Hematopoietic multipotent progenitor cell treated with erythropoietin and hydrocortisone succinate and interleukin-3 and kit ligand, for 4 days (in vitro differentiated cells): ENCODE measurements at regions not wholly inside any gene's neighbourhood (a gene's known extent, or its start where the extent isn't known, plus 50 kb on each side); places are given as distances from the start of the nearest gene placed in this dataset.
A peak's percentile ranks its signal among the peaks of the same experiment; 100 is the strongest.
"Not testable (repeated sequence)": the region's sequence is repeated elsewhere in the genome, so short reads cannot be mapped to it uniquely, and the experiment has no call there.

Experiments
- DNase-seq: peaks from one replicate; pipeline ENCODE4 v3.0.0-alpha.2; 2015

DNA sequence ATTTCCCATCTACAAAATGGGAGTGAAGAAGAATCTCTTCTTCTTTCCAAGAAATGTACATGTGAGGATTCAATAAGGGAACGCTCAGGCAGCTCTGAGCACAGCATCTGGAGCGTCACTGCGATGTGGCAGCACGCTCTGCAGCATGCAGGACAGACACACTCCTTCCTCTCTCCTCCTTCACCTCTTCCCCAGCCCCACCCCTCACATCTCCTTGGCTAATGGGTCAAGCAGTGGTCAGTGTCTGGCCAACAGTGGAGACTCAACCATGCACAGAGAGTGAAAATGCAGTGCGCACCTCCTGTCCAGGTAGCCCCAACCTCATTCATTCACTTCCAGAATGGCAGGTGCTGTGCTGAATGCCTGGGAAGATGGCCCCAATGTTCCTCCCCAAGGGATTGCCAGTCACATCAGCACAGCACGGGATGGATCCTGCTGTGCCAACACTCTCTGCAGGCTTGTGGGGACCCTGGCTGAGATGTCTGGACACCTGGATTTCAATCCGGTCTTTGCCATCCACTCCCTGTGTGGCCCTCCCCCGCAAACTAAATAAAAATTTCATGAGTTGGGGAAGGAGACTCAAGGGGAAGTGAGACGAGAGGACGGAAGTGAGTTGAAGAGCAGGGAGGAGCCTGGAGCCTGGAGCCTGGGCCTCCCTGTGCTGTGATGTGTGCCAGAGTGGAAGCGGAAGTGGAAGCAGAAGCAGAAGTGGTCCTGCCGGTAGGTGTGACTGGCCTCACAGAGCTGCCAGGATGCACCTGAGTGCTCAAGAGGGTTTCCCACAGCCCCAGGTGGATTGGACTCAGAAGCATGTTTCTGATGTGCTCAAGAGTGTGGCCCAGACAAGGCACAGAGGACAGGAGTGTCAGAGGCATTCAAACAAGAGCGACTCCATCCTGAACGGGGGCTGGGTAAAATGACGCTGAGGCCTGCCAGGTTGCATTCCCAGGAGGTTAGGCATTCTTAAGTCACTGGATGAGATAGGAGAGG, 163.9 kb downstream of the SMAD6 start:
- DNase-seq, result peak; percentile 54

DNA sequence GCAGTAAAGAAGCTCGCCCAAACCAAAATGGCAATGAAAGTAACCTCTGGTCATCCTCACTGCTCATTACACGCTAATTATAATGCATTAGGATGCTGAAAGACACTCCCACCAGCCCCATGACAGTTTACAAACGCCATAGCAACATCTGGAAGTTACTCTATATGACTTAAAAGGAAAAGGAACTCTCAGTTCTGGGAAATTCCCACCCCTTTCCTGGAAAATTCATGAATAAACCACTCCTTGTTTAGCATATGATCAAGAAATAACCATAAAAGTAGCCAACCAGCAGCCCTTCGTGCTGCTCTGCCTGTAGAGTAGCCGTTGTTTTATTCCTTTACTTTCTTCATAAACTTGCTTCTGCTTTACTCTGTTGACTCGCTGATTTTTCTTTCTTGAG, 164.6 kb downstream of the SMAD6 start:
- DNase-seq, result no peak

DNA sequence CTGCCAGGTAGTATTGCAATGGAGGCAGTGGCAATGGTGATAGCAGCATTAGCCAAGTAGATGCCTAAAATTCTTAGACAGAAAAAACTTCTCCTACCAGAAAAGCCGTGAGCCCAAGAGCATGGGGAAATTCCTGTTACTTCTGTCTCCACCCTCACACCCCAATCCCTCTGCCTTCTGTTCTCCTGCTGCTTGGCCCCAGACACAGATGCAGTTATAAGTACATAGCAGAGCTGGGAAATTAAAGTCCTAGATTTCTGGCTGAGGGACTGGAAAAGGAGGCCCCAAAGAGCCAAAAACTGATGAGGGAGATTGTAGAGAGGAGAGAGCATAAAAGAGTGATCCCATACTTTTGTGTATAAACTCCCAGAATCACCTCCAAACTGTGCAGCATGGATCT, 166.9 kb downstream of the SMAD6 start:
- no peak for DNase-seq

DNA sequence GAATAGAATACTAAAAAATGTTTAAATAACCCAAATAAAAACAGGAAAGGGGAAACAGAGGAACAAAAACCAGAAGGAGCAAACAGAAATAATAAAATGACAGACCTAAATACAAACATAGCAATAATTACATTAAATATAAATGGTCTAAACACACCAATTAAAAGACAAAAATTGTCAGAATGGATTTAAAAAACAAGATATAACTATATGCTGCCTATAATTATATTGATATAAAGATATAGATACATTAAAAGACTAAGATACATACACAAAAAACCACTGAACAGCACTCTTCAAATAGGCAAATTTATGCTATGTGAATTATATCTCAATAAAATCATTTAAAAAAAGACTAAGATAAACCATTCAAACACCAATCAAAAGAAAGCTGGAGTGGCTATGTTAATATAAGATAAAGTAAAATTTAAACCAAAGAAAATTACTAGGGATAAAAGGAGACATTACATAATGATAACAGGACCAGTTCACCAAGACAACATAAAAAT, 168.9 kb downstream of the SMAD6 start:
- no peak for DNase-seq

DNA sequence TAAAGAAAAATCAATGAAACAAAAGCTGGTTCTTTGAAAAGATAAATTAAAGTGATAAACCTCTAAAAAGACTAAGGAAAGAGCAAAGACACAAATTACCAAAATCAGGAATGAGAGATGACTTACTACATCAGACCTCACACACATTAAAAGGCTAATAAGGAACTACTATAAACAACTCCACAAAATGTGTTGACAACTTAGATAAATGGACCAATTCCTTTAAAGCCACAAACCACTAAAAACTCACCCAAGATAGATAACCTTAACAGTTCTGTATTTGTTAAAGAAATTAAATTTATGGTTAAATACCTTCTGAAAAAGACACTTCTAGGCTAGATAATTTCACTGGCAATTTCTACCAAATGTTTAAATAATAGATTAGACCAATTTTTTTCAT, 170.4 kb downstream of the SMAD6 start:
- peak; percentile 48 for DNase-seq

DNA sequence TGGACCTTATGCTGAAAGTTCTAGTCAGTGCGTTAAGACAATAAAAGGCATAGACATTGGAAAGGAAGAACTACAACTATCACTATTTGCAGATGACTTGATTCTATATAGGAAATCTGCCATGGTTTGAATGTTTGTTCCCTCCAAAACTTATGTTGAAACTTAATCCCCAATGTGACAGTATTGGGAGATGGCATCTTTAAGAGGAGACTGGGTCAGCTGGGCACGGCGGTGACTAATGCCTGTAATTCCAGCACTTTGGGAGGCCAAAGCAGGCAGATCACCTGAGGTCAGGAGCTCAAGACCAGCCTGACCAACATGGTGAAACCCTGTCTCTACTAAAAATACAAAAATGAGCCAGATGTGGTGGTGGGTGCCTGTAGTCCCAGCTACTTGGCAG, 171.3 kb downstream of the SMAD6 start:
- DNase-seq, result not testable (repeated sequence)

DNA sequence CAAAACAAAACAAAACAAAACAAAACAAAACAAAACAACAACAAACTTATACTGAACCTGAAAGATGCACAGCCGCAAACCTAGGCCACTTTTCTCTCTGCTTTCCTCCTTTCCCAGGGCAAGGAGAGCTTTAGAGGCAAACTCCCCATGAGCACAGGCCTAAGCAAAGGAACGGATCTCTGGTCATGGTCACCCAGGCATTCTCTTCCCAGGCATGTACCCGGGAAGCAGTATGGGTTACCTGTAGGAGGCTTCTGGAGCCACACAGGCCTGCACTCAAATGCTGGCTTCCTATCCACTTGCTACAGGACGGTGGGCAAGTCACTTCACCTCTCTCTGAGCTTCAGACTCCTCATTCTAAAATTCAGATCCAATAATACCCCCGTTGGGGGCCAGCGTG, 171.8 kb downstream of the SMAD6 start:
- DNase-seq, result no peak

DNA sequence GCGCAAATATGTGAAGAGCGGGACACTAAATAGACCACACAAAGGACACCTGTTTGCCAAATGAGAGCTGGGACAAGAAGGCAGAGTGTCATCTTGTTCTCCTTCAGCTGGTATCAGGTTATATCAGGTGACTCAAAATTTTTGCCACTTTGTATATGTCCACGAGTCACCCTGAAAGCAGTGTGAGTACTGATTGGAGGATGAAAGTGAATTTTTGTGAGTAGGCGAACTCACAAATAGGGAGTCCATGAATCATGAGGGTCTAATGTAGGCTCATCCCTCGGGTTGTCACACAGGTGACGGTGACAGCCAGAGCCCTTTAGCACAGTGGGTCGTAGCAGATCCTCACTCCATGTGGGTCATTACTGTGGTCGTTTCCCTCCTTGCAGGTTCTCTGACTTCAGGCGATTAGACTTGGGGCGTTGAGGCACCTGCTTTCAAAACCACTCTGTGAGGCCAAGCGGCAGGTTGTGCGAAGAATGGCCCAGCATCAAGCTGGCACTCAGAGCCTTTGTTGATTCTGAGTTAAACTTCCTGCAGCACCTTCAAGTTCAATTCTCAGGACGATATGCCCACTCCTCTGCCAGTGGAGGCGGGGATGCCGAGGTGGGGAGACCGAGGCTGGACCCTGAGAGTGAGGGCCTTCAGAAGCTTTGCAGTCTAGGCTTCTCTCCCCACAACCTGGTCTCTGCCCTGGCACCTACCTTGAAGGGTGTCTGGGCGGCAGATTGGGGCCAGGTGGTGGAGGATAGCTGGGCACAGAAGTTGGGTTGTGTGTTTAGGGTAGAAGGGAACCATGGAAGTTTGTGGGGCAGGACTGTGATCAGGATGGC, 173.8 kb downstream of the SMAD6 start:
- DNase-seq, result no peak

DNA sequence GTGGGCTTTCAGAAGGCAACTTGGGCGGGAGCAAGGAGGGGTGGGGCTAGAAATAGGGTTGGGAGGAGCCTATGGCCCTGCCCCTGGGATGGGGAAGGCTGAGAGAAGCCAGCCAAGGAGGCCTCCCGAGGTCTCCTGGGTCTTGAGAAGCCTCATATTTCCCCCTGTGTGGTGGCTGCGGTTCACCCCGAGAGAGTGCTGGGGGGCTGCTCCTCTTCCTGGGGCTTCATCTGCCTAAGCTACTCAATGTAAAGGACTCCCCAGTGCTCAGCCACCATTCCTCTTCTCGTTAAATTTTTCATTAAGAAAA, 174.3 kb downstream of the SMAD6 start:
- DNase-seq, result no peak

DNA sequence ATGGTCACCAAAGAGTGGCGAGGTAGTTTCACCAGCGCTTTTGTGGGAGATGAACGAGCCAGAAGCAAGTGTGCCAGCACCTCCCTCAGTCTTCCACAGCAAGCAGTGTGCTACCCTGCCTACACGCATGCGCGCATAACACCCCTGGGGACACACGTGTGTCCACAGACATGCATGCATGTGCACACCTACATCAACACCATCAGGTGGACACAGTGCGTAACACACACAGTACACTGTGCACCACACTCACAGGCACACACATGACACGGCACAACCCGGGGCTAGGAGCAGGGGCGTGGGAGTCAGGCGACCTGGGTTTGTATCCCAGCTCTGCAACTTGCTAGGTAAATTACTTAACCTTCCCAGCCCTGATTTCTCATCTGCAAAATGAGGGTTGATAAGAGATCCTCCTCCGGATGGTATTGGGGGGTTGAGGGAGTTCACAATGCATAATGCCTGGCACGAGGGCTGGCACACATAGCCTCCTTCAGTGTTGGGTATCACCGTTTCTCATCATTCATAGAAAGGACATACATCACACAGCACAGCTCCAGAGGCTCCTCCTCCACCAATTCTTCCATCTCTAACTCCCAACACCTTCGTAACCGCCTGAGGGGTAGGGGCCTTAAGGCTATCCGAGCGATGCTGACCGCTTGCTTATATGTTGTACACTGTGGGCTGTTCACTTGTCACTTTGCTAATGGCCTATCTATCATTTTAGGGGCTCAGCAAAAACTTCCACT, 174.9 kb downstream of the SMAD6 start:
- no peak for DNase-seq

DNA sequence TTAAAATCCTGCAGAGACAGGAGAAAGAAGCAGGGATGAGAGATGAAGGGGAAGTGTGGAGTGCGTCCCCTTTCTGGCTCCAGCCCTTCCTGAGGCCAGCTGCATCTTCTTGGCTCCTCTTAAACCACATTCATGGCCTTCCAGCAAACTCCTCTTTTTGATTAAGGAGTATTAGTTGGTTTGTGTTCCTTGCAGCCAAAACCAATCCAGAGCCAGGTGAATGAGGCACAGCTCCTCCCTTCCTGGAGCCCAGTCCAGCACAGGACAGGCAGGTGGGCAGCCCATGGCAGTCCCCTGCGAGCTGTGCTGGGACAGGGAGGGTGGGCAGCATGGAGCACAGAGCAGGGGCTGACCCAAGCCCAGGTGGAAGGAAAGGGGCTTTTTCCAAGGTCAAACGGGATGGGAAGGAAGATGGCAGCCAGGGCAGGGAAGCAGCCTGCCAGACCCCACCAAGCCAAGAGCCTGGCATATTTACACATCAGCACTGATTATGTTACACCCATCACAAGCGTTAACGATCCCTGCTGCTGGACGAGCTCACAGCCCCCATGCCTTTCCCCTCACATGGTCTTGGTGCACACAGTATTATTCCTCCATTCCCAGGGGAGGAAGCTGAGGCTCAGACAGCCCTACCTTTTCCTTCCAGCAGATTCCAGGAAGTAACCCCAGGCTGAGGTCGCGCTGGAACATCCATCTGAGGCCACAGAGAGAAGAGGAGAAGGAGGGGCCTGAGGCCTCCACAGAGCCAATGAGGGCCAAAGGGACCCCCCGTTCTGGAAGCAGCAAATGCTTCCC, 175.6 kb downstream of the SMAD6 start:
- DNase-seq, result no peak

DNA sequence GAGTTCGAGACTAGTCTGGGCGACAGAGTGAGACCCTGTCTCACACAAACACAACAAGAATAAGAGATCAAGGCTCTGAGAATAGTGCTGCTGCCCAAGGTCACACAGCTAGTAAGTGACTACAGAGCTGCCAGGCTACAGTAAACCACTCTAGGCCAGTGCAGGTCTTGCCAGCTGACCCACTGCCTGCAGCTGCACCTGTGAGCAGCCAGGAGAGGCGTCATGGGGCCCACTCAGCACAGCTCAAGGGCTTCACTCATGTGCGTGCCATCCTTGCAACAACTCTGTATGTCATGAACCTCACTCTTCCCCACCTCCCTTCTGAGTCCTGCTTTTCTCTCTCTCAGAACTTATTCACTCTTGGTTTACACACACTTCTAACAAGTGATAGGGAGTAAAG, 176.7 kb downstream of the SMAD6 start:
- no peak for DNase-seq

DNA sequence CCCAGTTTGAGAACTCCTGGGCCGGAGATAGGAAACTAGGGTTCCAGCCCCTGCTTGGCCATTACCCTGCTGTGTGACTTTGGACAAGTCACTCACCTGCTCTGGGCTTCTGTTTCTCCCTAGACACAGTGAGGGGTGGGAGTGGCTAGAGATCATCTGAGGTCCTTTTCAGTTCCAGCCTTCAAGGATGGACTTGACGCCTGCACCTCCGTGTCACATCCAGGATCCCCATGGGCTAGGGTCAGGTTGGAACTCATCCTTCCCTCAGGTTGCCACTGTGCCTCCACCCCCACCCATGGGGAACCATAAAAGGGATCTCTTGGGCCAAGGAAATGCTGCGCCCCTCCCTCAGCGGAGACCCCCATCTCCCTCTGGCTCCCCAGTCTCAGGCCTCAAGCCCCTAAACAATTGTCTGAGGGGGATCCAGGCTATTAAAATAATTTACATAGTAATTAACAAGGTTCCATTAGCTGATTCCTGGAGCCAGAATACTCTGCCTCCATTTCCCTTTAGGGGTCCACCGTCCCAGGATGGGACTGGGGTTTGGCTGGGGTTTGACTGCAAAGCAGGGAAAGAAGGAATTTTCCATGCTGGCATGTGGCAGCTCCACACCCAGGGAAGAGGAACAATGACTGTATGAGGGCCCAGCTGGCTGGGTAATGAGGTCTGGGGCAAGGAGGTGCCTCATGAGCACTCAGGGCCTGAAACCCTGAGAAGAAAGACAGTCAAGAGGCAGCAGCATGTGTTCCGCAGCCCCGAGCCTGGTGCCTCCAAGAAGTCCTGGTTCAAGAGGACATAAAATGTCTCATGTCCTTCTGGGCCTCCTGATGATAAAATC, 177.7 kb downstream of the SMAD6 start:
- no peak for DNase-seq

DNA sequence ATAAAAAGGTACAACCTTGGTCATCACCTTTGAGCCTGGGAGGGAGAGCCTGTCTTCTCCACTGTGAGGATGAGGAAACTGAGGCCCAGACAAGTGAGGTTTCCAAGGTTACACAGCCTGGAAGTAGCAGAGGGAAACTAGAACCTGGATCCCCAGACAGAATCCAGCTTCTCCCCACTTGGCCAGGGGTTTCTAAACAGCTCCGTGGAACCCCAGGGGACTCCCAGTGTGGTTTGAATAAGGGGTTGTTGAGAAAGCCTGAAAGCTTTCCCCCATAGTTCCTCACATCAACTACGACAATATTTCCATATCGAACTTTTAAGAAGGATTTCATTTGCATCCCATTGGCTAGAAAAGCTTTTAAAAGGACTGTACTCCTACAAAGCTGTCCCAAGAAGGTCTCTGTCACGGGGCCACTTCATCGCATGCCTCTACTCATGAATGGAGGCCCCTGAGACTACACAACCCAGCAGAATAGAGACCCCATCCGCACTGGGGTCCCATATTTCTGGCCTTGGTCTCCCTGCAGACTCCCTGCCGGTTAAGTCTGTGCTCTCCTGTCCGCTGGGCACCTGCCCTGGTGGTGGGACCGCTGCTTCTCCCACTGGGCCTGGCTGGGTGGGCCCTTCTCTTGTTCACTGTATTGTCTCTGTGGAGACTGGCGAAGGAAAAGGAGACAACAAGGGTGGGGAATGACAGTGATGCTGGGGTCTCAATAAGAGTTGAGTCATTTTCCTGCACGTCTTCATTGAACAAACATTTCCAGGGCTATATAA, 178.5 kb downstream of the SMAD6 start:
- no peak for DNase-seq

DNA sequence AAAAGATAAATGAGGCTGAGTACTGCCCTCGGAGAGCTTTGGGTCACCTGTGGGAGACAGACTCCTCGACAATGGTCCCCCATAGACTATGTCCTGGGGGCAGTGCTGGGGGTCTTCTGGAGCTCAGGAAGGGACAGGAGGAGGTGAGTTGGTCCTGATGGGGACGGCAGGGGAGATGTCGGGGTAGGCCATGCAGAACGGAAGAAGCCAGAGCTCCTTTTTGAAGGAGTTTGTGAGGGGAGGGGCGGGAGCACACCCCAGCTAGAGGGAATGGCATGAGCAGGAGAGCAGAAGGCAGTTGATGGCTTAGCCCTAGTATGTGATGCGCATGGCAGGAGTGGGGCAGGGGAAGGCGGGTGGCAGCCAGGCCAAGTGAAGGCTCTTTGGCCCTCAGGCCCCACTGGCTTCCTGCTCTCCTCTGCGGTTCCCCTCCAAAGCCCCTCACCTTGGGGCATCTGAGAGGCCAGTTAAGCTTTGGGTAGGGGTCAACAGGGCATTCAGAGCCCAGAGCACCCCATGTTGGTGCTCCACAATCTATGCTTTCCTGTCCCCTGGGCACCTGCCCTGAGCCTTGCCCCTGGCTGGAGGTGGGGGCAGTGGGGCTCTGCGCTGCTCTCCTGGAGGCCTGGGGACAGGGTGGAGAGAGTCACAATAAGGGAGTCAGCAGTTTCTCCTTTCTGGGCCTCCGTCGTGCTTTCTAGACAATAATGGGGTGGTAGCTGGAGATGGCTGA, 179.3 kb downstream of the SMAD6 start:
- DNase-seq, result no peak

DNA sequence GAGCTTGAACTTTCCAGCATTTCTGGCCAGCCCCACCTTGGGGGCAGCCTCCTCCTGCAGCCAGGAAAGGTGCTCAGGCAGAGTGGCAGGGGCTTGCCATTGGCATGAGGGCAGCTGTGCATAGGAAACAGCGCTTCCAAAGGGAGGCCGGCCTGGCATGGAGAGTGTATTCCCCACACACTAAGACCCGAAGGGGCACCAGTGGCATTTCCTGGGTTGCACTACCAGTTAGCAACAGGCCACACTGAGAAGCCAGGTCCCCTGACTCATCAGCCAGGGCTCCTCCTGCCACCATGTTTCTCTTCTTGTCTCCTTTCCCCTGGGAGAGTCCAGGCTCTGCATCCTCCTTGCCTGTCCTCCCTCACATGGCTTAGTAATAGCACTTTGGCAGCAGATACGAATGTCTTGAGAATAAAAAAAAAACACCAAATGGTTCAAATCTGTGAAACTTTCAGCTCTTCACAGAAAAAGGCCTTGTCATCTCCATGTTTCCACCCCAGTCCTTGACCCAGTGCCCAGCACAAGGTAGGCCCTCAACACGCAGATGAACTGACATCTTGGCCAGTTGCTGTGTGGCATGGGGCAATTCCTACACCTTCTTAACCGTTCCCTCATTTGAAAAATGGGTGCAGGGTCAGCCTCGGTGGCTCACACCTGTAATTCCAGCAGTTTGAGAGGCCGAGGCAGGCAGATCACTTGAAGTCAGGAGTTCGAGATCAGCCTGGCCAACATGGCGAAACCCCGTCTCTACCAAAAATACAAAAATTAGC, 180.4 kb downstream of the SMAD6 start:
- no peak for DNase-seq

DNA sequence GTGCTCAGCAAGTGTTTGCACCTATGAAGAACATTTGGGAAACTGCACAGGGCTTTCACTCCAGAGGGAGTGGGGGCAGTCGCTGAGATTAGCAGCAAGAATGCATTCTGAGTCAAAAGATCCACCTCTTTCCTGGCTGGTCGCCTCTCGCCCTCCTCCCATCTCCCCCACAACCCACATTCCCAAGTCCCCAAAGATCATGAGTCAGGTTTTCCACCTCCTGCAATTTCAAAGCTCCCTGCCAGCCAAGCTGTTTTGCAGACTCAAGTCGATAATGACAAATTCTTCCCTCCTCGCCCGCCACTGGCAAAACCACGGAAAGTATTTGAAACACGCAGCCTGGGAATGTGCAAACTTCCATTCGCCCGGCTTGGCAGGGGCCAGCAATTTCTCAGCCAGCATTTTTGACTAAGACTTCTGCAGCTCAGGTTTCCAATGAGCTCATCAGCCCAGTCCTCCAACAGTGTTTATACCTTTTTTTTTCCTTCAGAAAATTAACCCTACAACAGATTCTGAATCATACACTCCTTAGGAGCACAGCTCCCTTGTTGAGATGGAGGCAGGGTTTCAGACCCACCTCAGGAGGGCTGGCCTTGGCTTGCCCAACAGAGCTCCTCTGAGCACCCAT, 181.4 kb downstream of the SMAD6 start:
- DNase-seq, result no peak

DNA sequence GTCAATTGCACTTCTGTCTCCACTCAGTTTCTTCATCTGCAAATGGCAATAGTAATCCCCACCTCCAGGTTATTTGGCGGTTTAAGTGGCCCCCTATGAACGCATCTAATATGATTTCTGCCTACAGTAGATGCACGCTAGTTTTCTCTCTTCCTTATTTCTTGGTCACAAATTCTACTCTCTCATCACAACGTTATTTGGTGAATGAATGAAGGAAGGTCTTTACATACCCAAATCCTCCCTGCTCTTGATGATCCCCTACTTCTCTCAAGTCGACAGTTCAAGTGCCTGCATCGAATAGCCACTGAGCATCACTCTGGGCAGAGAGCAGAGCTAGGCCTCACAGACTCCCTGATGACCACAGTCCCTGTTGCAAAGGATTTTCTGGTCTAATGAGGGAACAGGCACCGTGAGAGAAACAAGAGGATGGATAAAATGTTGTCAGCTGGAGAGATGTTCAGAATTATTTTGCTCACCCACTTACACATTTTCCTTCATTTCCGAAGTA, 181.2 kb upstream of the SMAD3 start:
- DNase-seq, result no peak
